UCSD-AML1 (cell line): ENCODE measurements at regions not wholly inside any gene's neighbourhood (a gene's known extent, or its start where the extent isn't known, plus 50 kb on each side); places are given as distances from the start of the nearest gene placed in this dataset.

ENCODE experiments used
- DNase-seq: peaks from one replicate; lab custom pipeline; 2025; ENCODE audit not compliant: unreplicated experiment; lab: John Stamatoyannopoulos, UW

- no peak for DNase-seq
Observed at GRCh38 chr9:121598965-121599871, 52.2 kb upstream of the DAB2IP start.

GRCh38 chr9:121599872-121600585, 51.4 kb upstream of the DAB2IP start:
- no peak for DNase-seq

- DNase-seq, result no peak
Observed at GRCh38 chr9:121601194-121601593, 50.2 kb upstream of the DAB2IP start.
